ENCODE measurements at regions not wholly inside any gene's neighbourhood (a gene's known extent, or its start where the extent isn't known, plus 50 kb on each side); places are given as distances from the start of the nearest gene placed in this dataset.

DNA sequence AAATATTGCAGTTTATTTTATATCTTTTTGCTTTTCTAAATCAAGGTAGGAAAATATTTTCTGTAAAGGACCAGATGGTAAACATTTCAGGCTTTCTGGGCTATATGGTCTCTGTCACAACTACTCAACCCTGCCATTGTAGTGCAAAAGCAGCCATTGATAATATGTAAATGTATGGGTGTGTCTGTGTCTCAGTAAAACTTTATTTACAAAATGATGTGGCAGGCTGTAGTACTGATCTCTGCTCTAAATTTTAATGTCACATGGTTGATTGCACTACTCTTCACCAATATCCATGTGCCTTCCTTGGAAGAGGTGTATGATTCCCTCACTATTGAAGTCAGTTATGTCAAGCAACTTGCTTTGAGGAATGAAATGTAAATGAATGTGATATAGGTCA is 175.0 kb downstream of the GOLIM4 start:
- Histone ChIP-seq H3K23ac (ENCODE audit: low read depth, low read length) (no peak overlapping the region), H3K4me1 (ENCODE audit: control insufficient read depth, insufficient read depth, low read length) (no peaks in the 10 kb centered on the region), H4K20me1 (ENCODE audit: insufficient read depth, low read length) (no peaks in the 10 kb centered on the region), H3K36me3 (ENCODE audit: control insufficient read depth, insufficient read depth, low read length) (no peaks in the 10 kb centered on the region), H3K4ac (ENCODE audit: low read depth, low read length) (no peak overlapping the region), H3K79me1 (ENCODE audit: low read depth in 1 of 2, low read length in 2 of 2) (no peaks in the 10 kb centered on the region), H3K9ac (ENCODE audit: low read depth, low read length) (no peak overlapping the region), H4K5ac (ENCODE audit: low read depth, low read length) (no peak overlapping the region), H2AK9ac (replicated peaks; ENCODE audit: low read depth, low read length, poor library complexity) (no peak overlapping the region), H3K4me2 (ENCODE audit: low read depth, low read length) (no peak overlapping the region), H2AK5ac (ENCODE audit: low read depth, low read length) (no peak overlapping the region), H4K91ac (ENCODE audit: insufficient read depth, low read depth, low read length) (no peak overlapping the region), H3K18ac (ENCODE audit: low read depth, low read length) (no peak overlapping the region), H2BK120ac (ENCODE audit: low read depth, low read length) (no peak overlapping the region), H3K9me1 (ENCODE audit: insufficient read depth, low read length) (no peaks in the 10 kb centered on the region), H3K14ac (replicated peaks; ENCODE audit: low read depth, low read length) (no peak overlapping the region), H3K56ac (ENCODE audit: extremely low read depth, insufficient read depth, low read length) (no peak overlapping the region), H2AFZ (replicated peaks; ENCODE audit: low read length, poor library complexity) (no peak overlapping the region), H2BK20ac (ENCODE audit: low read depth, low read length) (no peak overlapping the region), H3K27ac (ENCODE audit: insufficient read depth, low read length) (no peak overlapping the region), H4K8ac (ENCODE audit: low read depth in 2 of 2, low read length in 2 of 2) (no peak overlapping the region), H3K9me3 (ENCODE audit: control insufficient read depth, insufficient read depth, low read length) (no peaks in the 10 kb centered on the region), H2BK15ac (ENCODE audit: low read depth, low read length) (no peak overlapping the region), H3K4me3 (ENCODE audit: insufficient read depth, low read depth, low read length) (no peak overlapping the region), H3K27me3 (ENCODE audit: control insufficient read depth, insufficient read depth, low read length) (peaks cover 3% of the 10 kb centered on the region), H2BK5ac (ENCODE audit: low read depth, low read length, poor library complexity, severe bottlenecking) (no peak overlapping the region)
- dilution Hi-C loops (cut with HindIII; ENCODE audit: low sequenced_read_pairs, unreplicated experiment), result no loop called here
- DNase-seq, result no peak
- in situ Hi-C loops (cut with MboI; ENCODE audit: low sequenced_read_pairs), result no loop called here
- no peak for TF ChIP-seq MAFK (IDR thresholded peaks at IDR 0.05; ENCODE audit: low read depth, low read length)
- ChIA-PET CTCF (interaction anchor here (1.0 kb wide), 1 partner anchor 12 kb away, joined by 3 read pairs; no protein-coding TSS in a partner anchor), POLR2A (ENCODE audit: unreplicated experiment) (no interaction called here)
- ATAC-seq (ENCODE audit: low read depth), result no peak
- intact Hi-C loops (cut with micrococcal nuclease), result loop anchor here (5.0 kb wide), 1 partner anchor 177 kb away; the partner anchor contains the start of gene GOLIM4
- no TSS peak for BruUV-seq (replicated peaks)

Measured in IMR-90 (cell line).